Endothelial cell (in vitro differentiated cells): ENCODE measurements at regions not wholly inside any gene's neighbourhood (a gene's known extent, or its start where the extent isn't known, plus 50 kb on each side); places are given as distances from the start of the nearest gene placed in this dataset.
A peak's percentile ranks its signal among the peaks of the same experiment; 100 is the strongest.

Experiments used
- DNase-seq: peaks from one replicate; pipeline ENCODE4 v3.0.0; 2021; ENCODE audit warnings: low spot score
- H3K27ac Mint-ChIP-seq: one replicate; pipeline ENCODE4 v1.8.0; 2021; ENCODE audit warnings: mixed read lengths, inconsistent platforms; ENCODE audit not compliant: unreplicated experiment
- H3K27me3 Mint-ChIP-seq: one replicate; pipeline ENCODE4 v1.8.0; 2021; ENCODE audit warnings: mild to moderate bottlenecking, moderate library complexity, mixed read lengths, inconsistent platforms; ENCODE audit not compliant: unreplicated experiment
- H3K36me3 Mint-ChIP-seq: one replicate; pipeline ENCODE4 v1.8.0; 2021; ENCODE audit warnings: mild to moderate bottlenecking, low read depth, mixed read lengths, inconsistent platforms; ENCODE audit not compliant: unreplicated experiment
- H3K4me1 Mint-ChIP-seq: one replicate; pipeline ENCODE4 v1.8.0; 2021; ENCODE audit warnings: mild to moderate bottlenecking, mixed read lengths, inconsistent platforms; ENCODE audit not compliant: unreplicated experiment
- H3K4me3 Mint-ChIP-seq: one replicate; pipeline ENCODE4 v1.8.0; 2021; ENCODE audit warnings: mild to moderate bottlenecking, mixed read lengths, inconsistent platforms; ENCODE audit not compliant: unreplicated experiment
- H3K9me3 Mint-ChIP-seq: one replicate; pipeline ENCODE4 v1.8.0; 2021; ENCODE audit warnings: mixed read lengths, inconsistent platforms; ENCODE audit not compliant: unreplicated experiment
- TF ChIP-seq, protein P1 (sequence below): fragments of 200-600 bp; sonication (generic); IDR thresholded peaks from one replicate; pipeline ENCODE4 v1.5.0; 2021; ENCODE audit warnings: antibody characterized with exemption; ENCODE audit not compliant: unreplicated experiment

DNA sequence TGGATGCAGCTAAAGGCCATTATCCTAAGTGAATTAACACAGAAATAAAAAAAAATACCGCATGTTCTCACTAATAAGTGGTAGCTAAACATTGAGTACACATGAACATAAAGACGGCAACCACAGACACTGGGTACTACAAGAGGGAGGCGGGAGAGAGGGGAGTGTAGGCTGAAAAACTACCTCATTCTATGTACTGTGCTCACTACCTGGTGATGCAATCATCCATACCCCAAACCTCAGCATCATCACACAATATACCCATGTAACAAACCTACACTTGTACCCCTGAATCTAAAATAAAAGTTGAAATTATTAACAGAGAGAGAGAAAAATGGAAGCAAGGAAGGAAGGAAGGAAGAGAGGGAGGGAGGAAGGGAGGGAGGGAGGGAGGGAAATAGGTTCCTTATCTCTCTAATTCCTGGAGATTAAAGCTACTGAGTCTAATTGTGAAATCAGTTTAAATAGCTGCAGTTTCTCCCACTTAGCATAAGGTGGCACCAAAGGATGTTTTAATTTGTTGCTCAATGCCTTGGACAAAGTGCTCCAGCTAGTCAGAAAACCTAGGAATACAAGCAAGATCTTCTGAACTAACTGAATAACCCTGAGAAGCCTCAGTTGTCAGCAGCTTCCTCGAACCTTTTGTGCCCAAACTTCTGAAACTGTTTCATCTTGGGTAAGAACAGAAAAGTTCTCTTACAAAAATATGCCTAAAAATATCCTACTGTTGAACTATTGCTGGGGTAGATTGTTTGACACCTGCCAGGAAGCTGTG is 79.4 kb upstream of the ATP11B start:
- no peak for DNase-seq
- TF ChIP-seq, protein P1, sequence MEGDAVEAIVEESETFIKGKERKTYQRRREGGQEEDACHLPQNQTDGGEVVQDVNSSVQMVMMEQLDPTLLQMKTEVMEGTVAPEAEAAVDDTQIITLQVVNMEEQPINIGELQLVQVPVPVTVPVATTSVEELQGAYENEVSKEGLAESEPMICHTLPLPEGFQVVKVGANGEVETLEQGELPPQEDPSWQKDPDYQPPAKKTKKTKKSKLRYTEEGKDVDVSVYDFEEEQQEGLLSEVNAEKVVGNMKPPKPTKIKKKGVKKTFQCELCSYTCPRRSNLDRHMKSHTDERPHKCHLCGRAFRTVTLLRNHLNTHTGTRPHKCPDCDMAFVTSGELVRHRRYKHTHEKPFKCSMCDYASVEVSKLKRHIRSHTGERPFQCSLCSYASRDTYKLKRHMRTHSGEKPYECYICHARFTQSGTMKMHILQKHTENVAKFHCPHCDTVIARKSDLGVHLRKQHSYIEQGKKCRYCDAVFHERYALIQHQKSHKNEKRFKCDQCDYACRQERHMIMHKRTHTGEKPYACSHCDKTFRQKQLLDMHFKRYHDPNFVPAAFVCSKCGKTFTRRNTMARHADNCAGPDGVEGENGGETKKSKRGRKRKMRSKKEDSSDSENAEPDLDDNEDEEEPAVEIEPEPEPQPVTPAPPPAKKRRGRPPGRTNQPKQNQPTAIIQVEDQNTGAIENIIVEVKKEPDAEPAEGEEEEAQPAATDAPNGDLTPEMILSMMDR = peak; percentile 58
- no peaks in the 10 kb centered on the region for H3K36me3 Mint-ChIP-seq
- no peaks in the 10 kb centered on the region for H3K27me3 Mint-ChIP-seq
- H3K4me1 Mint-ChIP-seq = peaks cover 11% of the 10 kb centered on the region
- H3K27ac Mint-ChIP-seq = no peak overlapping the region
- H3K9me3 Mint-ChIP-seq = no peaks in the 10 kb centered on the region
- no peak overlapping the region for H3K4me3 Mint-ChIP-seq

DNA sequence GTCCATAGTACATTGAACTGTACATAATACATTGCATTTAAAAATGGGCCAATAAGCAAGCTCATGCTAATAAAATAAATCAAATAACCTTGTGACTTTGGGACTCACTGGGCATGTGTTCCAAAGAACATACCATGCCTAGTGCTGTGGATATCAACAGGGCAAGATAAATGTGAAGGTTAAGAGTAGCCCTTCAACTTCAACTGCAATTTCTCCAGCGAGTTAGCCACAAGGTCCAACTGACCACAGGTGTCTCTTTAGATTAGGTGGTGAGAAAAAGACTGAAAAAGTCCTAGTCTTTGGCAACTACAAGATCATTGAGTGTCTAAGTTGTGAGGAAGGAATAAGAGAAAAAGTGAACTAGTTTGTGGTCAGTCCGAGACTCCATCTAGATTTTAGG is 78.3 kb upstream of the ATP11B start:
- Mint-ChIP-seq H3K9me3 (no peaks in the 10 kb centered on the region), H3K36me3 (no peaks in the 10 kb centered on the region), H3K27ac (no peak overlapping the region), H3K4me3 (no peak overlapping the region), H3K4me1 (peaks cover 11% of the 10 kb centered on the region), H3K27me3 (no peaks in the 10 kb centered on the region)
- TF ChIP-seq, protein P1 = no peak
- DNase-seq = no peak

DNA sequence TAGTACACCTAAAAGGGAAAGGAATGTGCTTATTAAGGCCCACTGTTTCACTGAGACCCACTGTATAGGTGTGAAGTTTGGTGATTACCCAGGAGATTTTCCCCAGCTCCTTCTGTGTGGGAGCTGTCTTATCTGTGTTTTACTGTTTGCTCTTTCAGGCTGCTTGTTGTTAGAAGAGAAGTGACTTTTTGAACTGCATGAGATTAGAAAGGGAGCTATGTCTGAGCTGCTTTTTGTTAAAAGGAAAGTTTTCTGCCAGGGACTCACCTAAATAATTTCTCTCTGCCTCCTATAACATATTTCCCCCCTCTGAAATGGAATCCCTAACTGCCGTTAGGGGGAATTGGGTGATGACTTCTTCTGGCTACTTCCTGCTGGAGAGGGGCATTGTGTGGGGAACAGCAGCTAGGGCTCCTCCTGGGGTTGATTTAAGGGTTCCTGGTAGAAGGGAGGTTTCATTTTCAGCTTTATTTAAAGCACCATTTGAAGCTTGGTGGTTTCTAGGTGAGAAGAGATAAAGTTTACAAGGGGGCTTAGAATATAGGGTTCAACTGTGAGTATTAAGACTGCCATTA is 77.1 kb upstream of the ATP11B start:
- no peak for DNase-seq
- no peak overlapping the region for H3K4me3 Mint-ChIP-seq
- no peaks in the 10 kb centered on the region for H3K27me3 Mint-ChIP-seq
- peaks cover 11% of the 10 kb centered on the region for H3K4me1 Mint-ChIP-seq
- H3K9me3 Mint-ChIP-seq = no peaks in the 10 kb centered on the region
- no peak overlapping the region for H3K27ac Mint-ChIP-seq
- TF ChIP-seq, protein P1 = no peak
- H3K36me3 Mint-ChIP-seq = no peaks in the 10 kb centered on the region

DNA sequence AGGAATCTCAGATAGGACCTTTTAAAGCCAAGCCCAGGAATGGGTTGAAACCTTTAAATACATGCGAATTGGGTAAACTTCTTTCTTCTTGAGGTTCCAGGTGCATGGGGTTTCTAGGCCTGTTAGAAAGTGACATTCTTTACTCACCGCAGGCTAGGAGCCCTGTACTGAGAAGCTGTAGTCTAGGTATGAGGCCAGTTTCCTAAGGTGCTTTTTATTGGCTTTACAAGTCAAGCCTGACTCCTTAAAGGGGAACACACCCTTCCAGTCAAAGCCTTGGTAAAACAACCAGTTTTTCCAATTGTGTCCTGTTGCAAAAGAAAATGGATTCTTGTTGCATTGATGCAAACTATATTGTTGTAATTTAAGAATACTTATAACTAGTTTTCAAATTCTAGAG is 76.1 kb upstream of the ATP11B start:
- no peak for DNase-seq
- no peaks in the 10 kb centered on the region for H3K36me3 Mint-ChIP-seq
- no peaks in the 10 kb centered on the region for H3K9me3 Mint-ChIP-seq
- no peak overlapping the region for H3K4me3 Mint-ChIP-seq
- peaks cover 9% of the 10 kb centered on the region for H3K4me1 Mint-ChIP-seq
- TF ChIP-seq, protein P1 = no peak
- no peaks in the 10 kb centered on the region for H3K27me3 Mint-ChIP-seq
- no peak overlapping the region for H3K27ac Mint-ChIP-seq

DNA sequence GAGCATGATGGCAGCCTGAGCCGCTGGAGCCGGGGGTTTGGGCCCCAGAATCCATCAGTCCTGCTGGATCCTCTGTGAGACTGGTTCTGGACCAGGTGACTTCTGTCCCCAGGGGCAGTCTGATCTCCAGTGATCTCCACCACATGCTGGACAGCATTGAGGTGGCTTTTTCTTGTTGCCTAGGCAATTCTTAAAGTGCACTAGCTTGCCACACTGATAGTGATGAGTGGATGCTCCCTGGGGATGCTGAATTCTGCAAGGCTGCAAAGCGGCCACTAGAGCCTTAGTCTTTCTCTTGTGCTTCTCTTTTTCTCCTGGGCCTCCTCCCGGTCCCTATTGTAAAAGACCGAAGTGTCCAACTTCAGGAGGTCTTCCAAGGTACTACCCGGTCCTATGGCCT is 70.4 kb upstream of the ATP11B start:
- H3K27me3 Mint-ChIP-seq = no peaks in the 10 kb centered on the region
- no peaks in the 10 kb centered on the region for H3K36me3 Mint-ChIP-seq
- H3K4me3 Mint-ChIP-seq = no peak overlapping the region
- TF ChIP-seq, protein P1 = no peak
- no peaks in the 10 kb centered on the region for H3K9me3 Mint-ChIP-seq
- H3K27ac Mint-ChIP-seq = no peak overlapping the region
- no peak for DNase-seq
- H3K4me1 Mint-ChIP-seq = peaks cover 3% of the 10 kb centered on the region
